Vagina (tissue), 2 donors: ENCODE measurements at regions not wholly inside any gene's neighbourhood (a gene's known extent, or its start where the extent isn't known, plus 50 kb on each side); places are given as distances from the start of the nearest gene placed in this dataset.
"Not testable (repeated sequence)": the region's sequence is repeated elsewhere in the genome, so short reads cannot be mapped to it uniquely, and the experiment has no call there.

Experiments
- CTCF ChIP-seq, 3 experiments: fragments of 450-650 bp in 2 of 3; fragments of 200-600 bp in 1 of 3; sonication (generic) in 1 of 3; IDR thresholded peaks; one replicate each; pipeline ENCODE4 v1.5.1; 2017 to 2019; ENCODE audit warnings: antibody characterized with exemption in 3 of 3, mild to moderate bottlenecking in 2 of 3, moderate library complexity in 2 of 3
- POLR2AphosphoS5 ChIP-seq, 2 donors: sonication (generic); formaldehyde crosslinking; IDR thresholded peaks; one replicate each; pipeline ENCODE4 v1.9.0; 2017; ENCODE audit warnings: antibody characterized with exemption in 2 of 2, mild to moderate bottlenecking in 2 of 2, low read depth in 1 of 2; ENCODE audit not compliant: insufficient read depth in 1 of 2

GRCh38 chr17:79554346-79554745 lies 56.5 kb downstream of the RBFOX3 start:
- not testable (repeated sequence) for TF ChIP-seq CTCF (IDR thresholded peaks at IDR 0.05); POLR2AphosphoS5 (IDR thresholded peaks at IDR 0.05; ENCODE audit: insufficient read depth in 1 of 2, low read depth in 1 of 2)
